Transverse colon (tissue), 4 donors: ENCODE measurements at regions not wholly inside any gene's neighbourhood (a gene's known extent, or its start where the extent isn't known, plus 50 kb on each side); places are given as distances from the start of the nearest gene placed in this dataset.
"Not testable (repeated sequence)": the region's sequence is repeated elsewhere in the genome, so short reads cannot be mapped to it uniquely, and the experiment has no call there.

Source experiments
- DNase-seq: peaks from one replicate; pipeline ENCODE4 v3.0.0-alpha.2; 2019
- H3K27ac ChIP-seq, 4 donors: fragments of 200-600 bp; sonication (generic); 2 replicates each; pipeline ENCODE4 v1.5.1; 2016 to 2018; ENCODE audit warnings: inconsistent platforms in 4 of 4
- H3K27me3 ChIP-seq: fragments of 200-600 bp; sonication (generic); 2 replicates; pipeline ENCODE4 v1.5.1; 2017; ENCODE audit warnings: inconsistent platforms
- H3K36me3 ChIP-seq, 4 donors: fragments of 200-600 bp; sonication (generic); 2 replicates each; pipeline ENCODE4 v1.5.1; 2017 to 2019; ENCODE audit warnings: inconsistent platforms in 4 of 4
- H3K4me1 ChIP-seq, 4 donors: fragments of 200-600 bp; sonication (generic); 2 replicates each; pipeline ENCODE4 v1.5.1; 2017 to 2020; ENCODE audit warnings: inconsistent platforms in 4 of 4
- H3K4me3 ChIP-seq, 4 donors: fragments of 200-600 bp; sonication (generic); 1 replicate in 1 of 4; 2 replicates in 3 of 4; pipeline versions ENCODE4 v1.5.1 to v1.6.1; 2017 to 2019; ENCODE audit warnings: inconsistent platforms in 4 of 4
- H3K9me3 ChIP-seq, 2 donors: fragments of 200-600 bp; sonication (generic); 2 replicates each; pipeline ENCODE4 v1.5.1; 2017 to 2019; ENCODE audit warnings: inconsistent platforms in 2 of 2
- EP300 ChIP-seq: sonication (generic); formaldehyde crosslinking; IDR thresholded peaks from one replicate; pipeline ENCODE4 v1.6.1; 2017; ENCODE audit warnings: antibody characterized with exemption, low read depth
- POLR2A ChIP-seq: fragments of 450-650 bp; IDR thresholded peaks from one replicate; pipeline ENCODE4 v1.6.1; 2016; ENCODE audit warnings: antibody characterized with exemption, mild to moderate bottlenecking, moderate library complexity
- POLR2AphosphoS5 ChIP-seq, 3 donors: sonication (generic); formaldehyde crosslinking; IDR thresholded peaks; one replicate each; pipeline ENCODE4 v1.6.1; 2016; ENCODE audit warnings: antibody characterized with exemption in 3 of 3
- WGBS, 2 donors: methylation state at CpG; one replicate each; pipeline ENCODE4 v1.1.5; 2018; ENCODE audit warnings: low coverage in 1 of 2; 5-methylcytosine and 5-hydroxymethylcytosine counted together
- in situ Hi-C, 4 donors: fragments of 200-750 bp; cut with MboI; loops; one replicate each; pipeline versions ENCODE4 v1.15.0 to v1.15.1; 2017; ENCODE audit warnings: low sequenced_read_pairs in 3 of 4, low pct_ligation_motif_present in 1 of 4, low pct_unique_long_range_greater_than_20kb in 1 of 4
- intact Hi-C: fragments of 100-400 bp; cut with DNase I; formaldehyde crosslinking; loops from one replicate; pipeline ENCODE4 v1.15.1; 2023; ENCODE audit warnings: low total_unique reads
- TF ChIP-seq, protein P1 (sequence below), 5 experiments: fragments of 200-600 bp in 3 of 5; fragments of 450-650 bp in 2 of 5; sonication (generic) in 3 of 5; IDR thresholded peaks; 1 replicate in 2 of 5; 2 replicates in 3 of 5; pipeline ENCODE4 v1.5.1; 2016 to 2017; ENCODE audit warnings: antibody characterized with exemption in 5 of 5, inconsistent platforms in 3 of 5, mild to moderate bottlenecking in 2 of 5, moderate library complexity in 1 of 5

DNA sequence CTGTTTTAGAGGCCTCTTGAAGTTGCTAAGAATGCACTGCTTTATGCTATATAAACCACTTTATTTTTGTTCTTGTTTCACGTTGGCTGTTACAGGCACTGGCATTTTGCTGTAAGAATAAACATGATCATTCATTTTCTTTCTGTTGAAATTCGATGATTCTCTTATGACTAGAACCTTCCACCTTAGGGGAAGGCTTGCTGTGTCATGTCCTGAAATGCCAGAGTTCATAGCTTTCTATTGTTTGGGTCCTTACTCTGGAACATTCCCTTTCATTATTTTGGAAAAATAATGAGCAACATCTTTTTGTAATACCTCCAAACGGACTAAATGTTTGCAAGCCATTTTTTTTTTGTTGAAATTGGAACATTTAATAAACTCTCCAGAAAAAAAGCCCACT, 495.1 kb upstream of the POT1 start:
- H3K9me3 ChIP-seq: peaks cover 0 to 4% of the 10 kb centered on the region in 2 donors
- no peak for DNase-seq
- 35 to 44% methylated on average over 3 of the region's 3 CpGs for WGBS, 2 donors
- H3K4me1 ChIP-seq: no peaks in the 10 kb centered on the region
- H3K27me3 ChIP-seq: no peaks in the 10 kb centered on the region
- no peaks in the 10 kb centered on the region for H3K36me3 ChIP-seq
- no peak overlapping the region for H3K4me3 ChIP-seq
- H3K27ac ChIP-seq: no peak overlapping the region
- no peak for TF ChIP-seq POLR2AphosphoS5 (IDR thresholded peaks at IDR 0.05)
- no peak for TF ChIP-seq POLR2A
- TF ChIP-seq, protein P1, sequence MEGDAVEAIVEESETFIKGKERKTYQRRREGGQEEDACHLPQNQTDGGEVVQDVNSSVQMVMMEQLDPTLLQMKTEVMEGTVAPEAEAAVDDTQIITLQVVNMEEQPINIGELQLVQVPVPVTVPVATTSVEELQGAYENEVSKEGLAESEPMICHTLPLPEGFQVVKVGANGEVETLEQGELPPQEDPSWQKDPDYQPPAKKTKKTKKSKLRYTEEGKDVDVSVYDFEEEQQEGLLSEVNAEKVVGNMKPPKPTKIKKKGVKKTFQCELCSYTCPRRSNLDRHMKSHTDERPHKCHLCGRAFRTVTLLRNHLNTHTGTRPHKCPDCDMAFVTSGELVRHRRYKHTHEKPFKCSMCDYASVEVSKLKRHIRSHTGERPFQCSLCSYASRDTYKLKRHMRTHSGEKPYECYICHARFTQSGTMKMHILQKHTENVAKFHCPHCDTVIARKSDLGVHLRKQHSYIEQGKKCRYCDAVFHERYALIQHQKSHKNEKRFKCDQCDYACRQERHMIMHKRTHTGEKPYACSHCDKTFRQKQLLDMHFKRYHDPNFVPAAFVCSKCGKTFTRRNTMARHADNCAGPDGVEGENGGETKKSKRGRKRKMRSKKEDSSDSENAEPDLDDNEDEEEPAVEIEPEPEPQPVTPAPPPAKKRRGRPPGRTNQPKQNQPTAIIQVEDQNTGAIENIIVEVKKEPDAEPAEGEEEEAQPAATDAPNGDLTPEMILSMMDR (IDR thresholded peaks at IDR 0.05): no peak
- TF ChIP-seq EP300: no peak
- intact Hi-C loops: no loop called here
- in situ Hi-C loops: no loop called here

DNA sequence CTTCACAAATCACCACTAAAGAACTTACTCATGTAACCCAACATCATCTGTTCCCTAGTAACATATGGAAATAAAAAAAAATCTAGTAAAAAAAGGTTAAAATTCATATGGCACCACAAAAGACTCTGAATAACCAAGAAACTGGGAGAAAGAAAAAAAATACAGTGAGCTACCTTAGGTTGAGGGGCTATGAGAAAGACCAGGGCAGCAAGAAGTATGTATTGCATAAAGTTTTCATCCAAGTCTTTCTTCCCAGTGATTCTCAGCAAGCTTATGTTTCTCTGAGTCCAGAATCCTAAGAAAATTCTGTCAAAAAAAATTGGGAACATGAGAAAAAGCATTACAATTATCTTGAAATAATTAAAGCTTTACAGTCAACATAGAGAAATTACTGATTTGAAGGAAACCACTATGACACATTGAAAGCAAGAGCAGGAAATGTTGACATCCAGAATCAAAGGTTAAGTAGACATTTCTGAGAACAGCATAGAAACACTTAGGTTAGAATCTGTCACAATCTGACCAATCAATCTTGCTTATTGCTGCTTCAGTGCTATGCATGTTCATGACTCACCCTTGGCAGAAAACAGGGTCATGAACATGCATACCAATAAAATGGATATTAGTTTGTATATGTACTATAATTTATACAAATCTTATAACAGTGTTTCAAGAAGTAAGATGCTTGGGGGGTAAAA, 494.0 kb upstream of the POT1 start:
- in situ Hi-C loops: no loop called here
- no peak for DNase-seq
- H3K4me3 ChIP-seq: no peak overlapping the region

DNA sequence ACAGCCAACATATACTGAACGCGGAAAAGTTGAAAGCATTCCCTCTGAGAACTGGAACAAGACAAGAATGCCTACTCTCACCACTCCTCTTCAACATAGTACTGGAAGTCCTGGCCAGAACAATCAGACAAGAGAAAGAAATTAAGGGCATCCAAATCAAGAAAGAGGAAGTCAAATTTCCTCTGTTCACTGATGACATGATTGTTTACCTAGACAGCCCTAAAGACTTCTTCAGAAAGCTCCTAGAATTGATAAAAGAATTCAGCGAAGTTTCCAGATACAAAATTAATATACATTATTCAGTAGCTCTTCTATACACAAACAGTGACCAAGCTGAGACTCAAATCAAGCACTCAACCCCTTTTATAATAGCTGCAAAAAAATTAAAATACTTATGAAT, 491.8 kb upstream of the POT1 start:
- H3K4me3 ChIP-seq, in situ Hi-C loops, H3K27me3 ChIP-seq, intact Hi-C loops, DNase-seq, H3K36me3 ChIP-seq, H3K4me1 ChIP-seq, H3K9me3 ChIP-seq, H3K27ac ChIP-seq: not testable (repeated sequence)
- 71 to 93% methylated on average over 3 of the region's 3 CpGs for WGBS, 2 donors

More for the DNA sequence above, 494.0 kb upstream of the POT1 start:
- no peaks in the 10 kb centered on the region for H3K27me3 ChIP-seq
- H3K36me3 ChIP-seq: no peaks in the 10 kb centered on the region
- no peak overlapping the region for H3K27ac ChIP-seq
- H3K4me1 ChIP-seq: no peaks in the 10 kb centered on the region
- H3K9me3 ChIP-seq: peaks cover 0 to 4% of the 10 kb centered on the region in 2 donors
- no peak for TF ChIP-seq POLR2AphosphoS5 (IDR thresholded peaks at IDR 0.05)
- TF ChIP-seq, protein P1 (IDR thresholded peaks at IDR 0.05): no peak
- TF ChIP-seq EP300: no peak
- no peak for TF ChIP-seq POLR2A
- intact Hi-C loops: no loop called here

DNA sequence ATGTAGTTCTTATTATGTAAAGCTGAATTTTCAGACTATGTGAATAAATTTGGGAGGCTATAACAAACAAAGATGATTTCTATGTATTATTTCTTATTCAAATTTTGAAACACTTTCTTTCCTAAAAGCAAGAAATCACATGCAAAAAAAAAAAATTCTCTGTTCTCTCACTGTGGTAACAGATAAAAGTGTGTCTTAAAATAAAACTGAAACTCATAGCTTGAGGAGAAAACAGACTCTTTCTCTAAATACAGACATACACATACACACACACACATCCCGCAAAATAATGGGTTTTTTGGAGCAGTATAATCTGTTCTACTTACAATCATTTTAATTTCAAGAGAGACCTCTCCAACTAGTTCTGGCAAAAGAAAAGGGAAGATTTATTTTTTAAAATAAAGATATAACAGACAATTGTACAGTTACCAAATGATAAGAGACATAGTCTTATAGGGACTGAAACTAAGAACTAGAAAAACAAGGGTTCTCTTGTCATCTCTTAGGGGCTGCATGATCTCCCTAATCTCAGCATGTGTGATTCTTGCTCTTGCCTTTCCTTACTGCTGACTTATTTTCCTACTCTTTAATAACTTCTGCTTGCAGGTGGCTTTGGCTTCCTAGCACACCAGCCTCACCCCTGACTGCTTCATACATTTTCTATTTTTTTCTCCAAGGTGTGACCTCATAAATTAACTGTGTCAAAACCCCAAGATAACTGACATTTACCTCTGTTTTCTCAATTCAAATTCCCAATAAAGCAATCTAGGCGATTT, 483.5 kb upstream of the POT1 start:
- H3K4me3 ChIP-seq: no peak overlapping the region
- no peak for DNase-seq
- in situ Hi-C loops: no loop called here
- H3K27me3 ChIP-seq: no peaks in the 10 kb centered on the region
- H3K4me1 ChIP-seq: no peaks in the 10 kb centered on the region
- intact Hi-C loops: no loop called here
- TF ChIP-seq POLR2A: no peak
- no peak for TF ChIP-seq POLR2AphosphoS5 (IDR thresholded peaks at IDR 0.05)
- TF ChIP-seq, protein P1 (IDR thresholded peaks at IDR 0.05): no peak
- TF ChIP-seq EP300: no peak
- H3K27ac ChIP-seq: no peak overlapping the region
- no peaks in the 10 kb centered on the region for H3K36me3 ChIP-seq
- H3K9me3 ChIP-seq: no peaks in the 10 kb centered on the region
- WGBS, 2 donors: 53 to 54% methylated on average over 1 to 2 of the region's 2 CpGs

DNA sequence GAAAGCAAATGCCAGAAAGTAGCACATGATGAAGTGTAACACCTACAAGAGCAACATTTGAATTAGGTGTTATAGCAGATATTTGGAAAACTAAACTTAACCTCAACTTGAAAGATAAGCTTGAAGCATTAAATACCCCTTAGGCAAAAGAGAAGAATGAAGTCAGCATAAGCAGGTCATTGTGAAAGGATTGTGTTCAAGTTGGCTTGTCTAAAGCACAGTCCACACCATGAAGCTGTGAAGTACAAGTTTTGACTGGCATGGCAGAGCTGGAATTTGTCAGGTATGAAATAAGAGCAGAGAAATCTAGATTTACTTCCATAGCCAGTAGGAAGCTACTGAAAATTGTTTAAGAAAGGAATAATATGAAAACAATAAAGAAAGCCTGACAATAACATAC, 480.3 kb upstream of the POT1 start:
- DNase-seq: no peak
- no peaks in the 10 kb centered on the region for H3K4me1 ChIP-seq
- no peaks in the 10 kb centered on the region for H3K27me3 ChIP-seq
- H3K4me3 ChIP-seq: no peak overlapping the region
- in situ Hi-C loops (no loop called here), intact Hi-C loops (no loop called here)
- H3K9me3 ChIP-seq: no peaks in the 10 kb centered on the region
- TF ChIP-seq POLR2A (no peak), POLR2AphosphoS5 (IDR thresholded peaks at IDR 0.05) (no peak), EP300 (no peak)
- TF ChIP-seq, protein P1 (IDR thresholded peaks at IDR 0.05): no peak
- no peaks in the 10 kb centered on the region for H3K36me3 ChIP-seq
- no peak overlapping the region for H3K27ac ChIP-seq
